NCI-H82 (cell line): ENCODE measurements at regions not wholly inside any gene's neighbourhood (a gene's known extent, or its start where the extent isn't known, plus 50 kb on each side); places are given as distances from the start of the nearest gene placed in this dataset.

Source experiments
- DNase-seq: peaks from one replicate; lab custom pipeline; 2025; lab: John Stamatoyannopoulos, UW

GRCh38 chr4:128527946-128528576 lies 240.4 kb upstream of the PGRMC2 start:
- DNase-seq, result no peak

GRCh38 chr4:128527351-128527750 lies 239.7 kb upstream of the PGRMC2 start:
- DNase-seq, result no peak

GRCh38 chr4:128525992-128526630 lies 238.5 kb upstream of the PGRMC2 start:
- DNase-seq, result no peak

GRCh38 chr4:128525387-128525786 lies 237.8 kb upstream of the PGRMC2 start:
- no peak for DNase-seq

- DNase-seq, result no peak
These were observed 236.7 kb upstream of the PGRMC2 start for GRCh38 chr4:128524311-128524710.

- DNase-seq, result no peak
These were observed 234.1 kb upstream of the PGRMC2 start for GRCh38 chr4:128521648-128522111.

- DNase-seq, result no peak
These were observed 233.5 kb upstream of the PGRMC2 start for GRCh38 chr4:128521156-128521555.

GRCh38 chr4:128519163-128519830 lies 231.7 kb upstream of the PGRMC2 start:
- no peak for DNase-seq

- DNase-seq, result no peak
These were observed 230.3 kb upstream of the PGRMC2 start for GRCh38 chr4:128517739-128518510.

GRCh38 chr4:128517096-128517738 lies 229.6 kb upstream of the PGRMC2 start:
- no peak for DNase-seq

GRCh38 chr4:128516301-128516969 lies 228.8 kb upstream of the PGRMC2 start:
- DNase-seq, result no peak

GRCh38 chr4:128513664-128514484 lies 226.3 kb upstream of the PGRMC2 start:
- no peak for DNase-seq

GRCh38 chr4:128512767-128513322 lies 225.2 kb upstream of the PGRMC2 start:
- no peak for DNase-seq

- no peak for DNase-seq
These were observed 224.5 kb upstream of the PGRMC2 start for GRCh38 chr4:128512161-128512560.

- no peak for DNase-seq
These were observed 223.2 kb upstream of the PGRMC2 start for GRCh38 chr4:128510850-128511249.

- no peak for DNase-seq
These were observed 215.4 kb upstream of the PGRMC2 start for GRCh38 chr4:128502818-128503527.

- no peak for DNase-seq
These were observed 213.6 kb upstream of the PGRMC2 start for GRCh38 chr4:128501239-128501638.

- DNase-seq, result no peak
These were observed 200.6 kb upstream of the PGRMC2 start for GRCh38 chr4:128488055-128488705.

- no peak for DNase-seq
These were observed 197.3 kb upstream of the PGRMC2 start for GRCh38 chr4:128484896-128485295.
